BE2C (cell line): ENCODE measurements at regions not wholly inside any gene's neighbourhood (a gene's known extent, or its start where the extent isn't known, plus 50 kb on each side); places are given as distances from the start of the nearest gene placed in this dataset.

Source experiments
- DNase-seq: peaks from one replicate; pipeline ENCODE4 v3.0.0-alpha.2; 2020
- H3K27me3 ChIP-seq: fragments of 250-450 bp; sonication (Bioruptor Pico); 2 replicates; pipeline ENCODE4 v1.5.1; 2020; ENCODE audit warnings: mild to moderate bottlenecking
- H3K36me3 ChIP-seq: fragments of 250-450 bp; sonication (Bioruptor Pico); 2 replicates; pipeline ENCODE4 v1.5.1; 2020; ENCODE audit warnings: mild to moderate bottlenecking
- H3K4me1 ChIP-seq: fragments of 250-450 bp; sonication (Bioruptor Pico); 2 replicates; pipeline ENCODE4 v1.5.1; 2020
- H3K4me3 ChIP-seq: 2 replicates; pipeline ENCODE4 v1.5.1; 2011; ENCODE audit warnings: low read depth, low read length
- H3K9me3 ChIP-seq: fragments of 250-450 bp; sonication (Bioruptor Pico); 2 replicates; pipeline ENCODE4 v1.5.1; 2020
- TF ChIP-seq, protein P1 (sequence below): IDR thresholded peaks from 2 replicates; pipeline ENCODE4 v1.5.1; 2012; ENCODE audit warnings: mild to moderate bottlenecking, low read depth, low read length

DNA sequence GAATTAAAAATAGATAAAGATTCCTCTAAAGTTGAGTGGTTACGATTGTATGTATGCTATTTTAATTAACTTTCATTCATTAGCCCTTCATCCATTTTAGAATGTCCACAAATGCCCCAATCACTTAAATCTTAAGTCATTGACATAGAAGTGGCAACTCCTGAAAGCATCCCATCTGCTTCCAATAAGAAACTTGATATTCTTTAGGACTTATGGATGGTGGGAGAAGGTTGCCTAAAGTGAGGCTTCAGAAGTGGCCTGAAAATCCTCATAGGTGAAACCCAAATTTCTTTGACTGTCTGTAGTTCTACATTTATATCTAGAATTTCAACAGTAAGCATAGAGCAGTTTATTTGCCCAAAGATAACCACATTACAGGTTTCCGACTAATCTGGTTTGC, 161.7 kb upstream of the HMGA2 start:
- Histone ChIP-seq H3K27me3 (no peaks in the 10 kb centered on the region), H3K36me3 (no peaks in the 10 kb centered on the region), H3K4me3 (no peak overlapping the region), H3K9me3 (no peaks in the 10 kb centered on the region), H3K4me1 (no peaks in the 10 kb centered on the region)
- DNase-seq: no peak
- TF ChIP-seq, protein P1, sequence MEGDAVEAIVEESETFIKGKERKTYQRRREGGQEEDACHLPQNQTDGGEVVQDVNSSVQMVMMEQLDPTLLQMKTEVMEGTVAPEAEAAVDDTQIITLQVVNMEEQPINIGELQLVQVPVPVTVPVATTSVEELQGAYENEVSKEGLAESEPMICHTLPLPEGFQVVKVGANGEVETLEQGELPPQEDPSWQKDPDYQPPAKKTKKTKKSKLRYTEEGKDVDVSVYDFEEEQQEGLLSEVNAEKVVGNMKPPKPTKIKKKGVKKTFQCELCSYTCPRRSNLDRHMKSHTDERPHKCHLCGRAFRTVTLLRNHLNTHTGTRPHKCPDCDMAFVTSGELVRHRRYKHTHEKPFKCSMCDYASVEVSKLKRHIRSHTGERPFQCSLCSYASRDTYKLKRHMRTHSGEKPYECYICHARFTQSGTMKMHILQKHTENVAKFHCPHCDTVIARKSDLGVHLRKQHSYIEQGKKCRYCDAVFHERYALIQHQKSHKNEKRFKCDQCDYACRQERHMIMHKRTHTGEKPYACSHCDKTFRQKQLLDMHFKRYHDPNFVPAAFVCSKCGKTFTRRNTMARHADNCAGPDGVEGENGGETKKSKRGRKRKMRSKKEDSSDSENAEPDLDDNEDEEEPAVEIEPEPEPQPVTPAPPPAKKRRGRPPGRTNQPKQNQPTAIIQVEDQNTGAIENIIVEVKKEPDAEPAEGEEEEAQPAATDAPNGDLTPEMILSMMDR: no peak

GRCh38 chr12:65663097-65663496, 161.2 kb upstream of the HMGA2 start:
- no peaks in the 10 kb centered on the region for H3K36me3 ChIP-seq
- H3K9me3 ChIP-seq: no peaks in the 10 kb centered on the region
- H3K4me3 ChIP-seq: no peak overlapping the region
- no peaks in the 10 kb centered on the region for H3K27me3 ChIP-seq
- no peaks in the 10 kb centered on the region for H3K4me1 ChIP-seq
- TF ChIP-seq, protein P1: no peak
- DNase-seq: no peak

GRCh38 chr12:65663648-65664047, 160.6 kb upstream of the HMGA2 start:
- H3K27me3 ChIP-seq: no peaks in the 10 kb centered on the region
- no peak for DNase-seq
- TF ChIP-seq, protein P1: no peak
- no peaks in the 10 kb centered on the region for H3K4me1 ChIP-seq
- no peaks in the 10 kb centered on the region for H3K36me3 ChIP-seq
- no peaks in the 10 kb centered on the region for H3K9me3 ChIP-seq
- no peak overlapping the region for H3K4me3 ChIP-seq

- Histone ChIP-seq H3K27me3 (no peaks in the 10 kb centered on the region), H3K9me3 (no peaks in the 10 kb centered on the region), H3K4me1 (no peaks in the 10 kb centered on the region), H3K4me3 (no peak overlapping the region), H3K36me3 (no peaks in the 10 kb centered on the region)
- TF ChIP-seq, protein P1: no peak
- no peak for DNase-seq
Measured at GRCh38 chr12:65664715-65665250, 159.5 kb upstream of the HMGA2 start.

DNA sequence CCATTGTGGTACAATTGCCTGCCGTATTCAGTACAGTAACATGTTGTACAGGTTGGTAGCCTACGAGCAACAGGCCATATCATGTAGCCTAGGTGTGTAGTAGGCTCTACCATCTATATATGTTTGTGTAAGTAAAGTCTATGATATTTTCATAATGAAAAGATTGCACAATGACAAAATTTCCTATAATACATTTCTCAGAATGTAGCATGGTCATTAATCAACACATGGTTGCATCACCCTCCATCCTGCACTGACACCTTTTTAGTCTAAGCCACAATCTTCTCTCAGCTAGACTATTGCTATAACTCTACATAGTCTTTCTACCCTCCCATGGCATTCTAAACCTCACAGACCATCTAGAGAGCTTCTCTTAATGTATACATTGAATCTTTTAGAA, 158.5 kb upstream of the HMGA2 start:
- Histone ChIP-seq H3K36me3 (no peaks in the 10 kb centered on the region), H3K4me1 (no peaks in the 10 kb centered on the region), H3K9me3 (no peaks in the 10 kb centered on the region), H3K27me3 (no peaks in the 10 kb centered on the region), H3K4me3 (no peak overlapping the region)
- no peak for DNase-seq
- TF ChIP-seq, protein P1: no peak

GRCh38 chr12:65666876-65667275, 157.4 kb upstream of the HMGA2 start:
- H3K4me1 ChIP-seq: no peaks in the 10 kb centered on the region
- H3K27me3 ChIP-seq: no peaks in the 10 kb centered on the region
- H3K4me3 ChIP-seq: no peak overlapping the region
- TF ChIP-seq, protein P1: no peak
- no peak for DNase-seq
- no peaks in the 10 kb centered on the region for H3K36me3 ChIP-seq
- no peaks in the 10 kb centered on the region for H3K9me3 ChIP-seq
